Karpas-422 (cell line): ENCODE measurements at regions not wholly inside any gene's neighbourhood (a gene's known extent, or its start where the extent isn't known, plus 50 kb on each side); places are given as distances from the start of the nearest gene placed in this dataset.

Experiments
- DNase-seq: peaks from one replicate; pipeline ENCODE4 v3.0.0-alpha.2; 2015
- H2AFZ ChIP-seq: fragments of 200-600 bp; sonication (generic); 2 replicates; pipeline ENCODE4 v1.6.1; 2014; ENCODE audit warnings: antibody characterized with exemption, low read length, mixed read lengths
- H3K27ac ChIP-seq: fragments of 200-600 bp; sonication (generic); 2 replicates; pipeline ENCODE4 v1.5.1; 2014; ENCODE audit warnings: mild to moderate bottlenecking, low read length, moderate library complexity
- H3K27me3 ChIP-seq: fragments of 200-600 bp; sonication (generic); 2 replicates; pipeline ENCODE4 v1.6.1; 2014; ENCODE audit warnings: low read length, mixed read lengths
- H3K36me3 ChIP-seq: fragments of 200-600 bp; sonication (generic); 2 replicates; pipeline ENCODE4 v1.6.1; 2014; ENCODE audit warnings: low read length, mixed read lengths; ENCODE audit not compliant: insufficient read depth
- H3K4me1 ChIP-seq: fragments of 200-600 bp; sonication (generic); 2 replicates; pipeline ENCODE4 v1.6.1; 2014; ENCODE audit warnings: mild to moderate bottlenecking, low read length, mixed read lengths
- H3K4me2 ChIP-seq: fragments of 200-600 bp; sonication (generic); 2 replicates; pipeline ENCODE4 v1.6.1; 2014; ENCODE audit warnings: low read length, low read depth, mild to moderate bottlenecking; ENCODE audit not compliant: poor library complexity, severe bottlenecking
- H3K4me3 ChIP-seq: fragments of 200-600 bp; sonication (generic); 2 replicates; pipeline ENCODE4 v1.5.1; 2014; ENCODE audit warnings: mild to moderate bottlenecking, antibody characterized with exemption, low read length, mixed read lengths
- H3K79me2 ChIP-seq: fragments of 200-600 bp; sonication (generic); 2 replicates; pipeline ENCODE4 v1.6.1; 2014; ENCODE audit warnings: mild to moderate bottlenecking, low read length, mixed read lengths
- H3K9ac ChIP-seq: fragments of 200-600 bp; sonication (generic); 2 replicates; pipeline ENCODE4 v1.6.0; 2014; ENCODE audit warnings: low read length
- H3K9me2 ChIP-seq: fragments of 200-600 bp; sonication (generic), shearing (Covaris generic); replicated peaks from 2 replicates; pipeline ENCODE4 v1.6.0; 2014; ENCODE audit warnings: mild to moderate bottlenecking, low read length, moderate library complexity; ENCODE audit not compliant: insufficient read depth
- H3K9me3 ChIP-seq: fragments of 300-700, 200-600 bp; sonication (generic); 2 replicates; pipeline ENCODE4 v1.6.1; 2014; ENCODE audit warnings: low read length, mixed read lengths
- H4K20me1 ChIP-seq: fragments of 200-600 bp; sonication (generic); 2 replicates; pipeline ENCODE4 v1.6.1; 2014; ENCODE audit warnings: mild to moderate bottlenecking, antibody characterized with exemption, low read length, low read depth; ENCODE audit not compliant: insufficient read depth

- no peak overlapping the region for H3K9ac ChIP-seq
- no peak overlapping the region for H3K4me2 ChIP-seq
- no peaks in the 10 kb centered on the region for H3K79me2 ChIP-seq
- no peak overlapping the region for H2AFZ ChIP-seq
- no peaks in the 10 kb centered on the region for H3K9me3 ChIP-seq
- no peak overlapping the region for H3K4me3 ChIP-seq
- H3K9me2 ChIP-seq: no peaks in the 10 kb centered on the region
- H3K36me3 ChIP-seq: no peaks in the 10 kb centered on the region
- H3K27ac ChIP-seq: no peak overlapping the region
- no peaks in the 10 kb centered on the region for H4K20me1 ChIP-seq
- H3K27me3 ChIP-seq: peaks cover 4% of the 10 kb centered on the region; the same call in 1 of the 2 replicates
- no peak for DNase-seq
- H3K4me1 ChIP-seq: no peaks in the 10 kb centered on the region
Measured at GRCh38 chr1:168643152-168643551, 66.7 kb downstream of the XCL1 start.
